ENCODE measurements at regions not wholly inside any gene's neighbourhood (a gene's known extent, or its start where the extent isn't known, plus 50 kb on each side); places are given as distances from the start of the nearest gene placed in this dataset.

DNA sequence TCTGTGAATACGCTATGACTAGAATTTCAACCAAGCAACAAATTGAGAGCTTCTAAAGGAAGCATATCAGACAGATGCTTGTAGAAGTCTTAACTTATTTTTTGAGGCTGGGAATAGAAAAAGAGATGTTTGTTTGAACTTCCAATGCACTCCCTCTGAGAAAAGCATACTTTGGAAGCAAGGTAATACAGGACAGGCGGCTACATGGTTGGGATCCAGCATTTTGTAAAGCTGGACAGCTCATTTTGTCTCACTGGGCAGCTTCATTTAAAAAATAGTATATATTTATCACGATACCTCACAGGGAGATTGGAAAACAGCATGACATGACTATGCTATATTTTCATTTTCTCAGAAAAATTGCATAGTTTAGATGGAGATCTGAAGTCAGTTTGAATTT, 821.3 kb upstream of the API5 start:
- Histone ChIP-seq H3K4me3 (replicated peaks in 1 of 3; ENCODE audit: insufficient read depth in 1 of 3, low read depth in 2 of 3, low read length in 3 of 3) (no peak overlapping the region), H3K27me3 (ENCODE audit: control insufficient read depth in 1 of 2, insufficient read depth in 2 of 2, low read length in 2 of 2) (no peaks in the 10 kb centered on the region), H3K9ac (ENCODE audit: insufficient read depth, low read depth, low read length) (no peak overlapping the region), H4K20me1 (ENCODE audit: insufficient read depth, low read length) (no peaks in the 10 kb centered on the region), H3K4me2 (ENCODE audit: low read depth, low read length) (no peak overlapping the region), H2AFZ (ENCODE audit: low read length) (no peak overlapping the region), H3K4me1 (ENCODE audit: insufficient read depth, low read length) (no peaks in the 10 kb centered on the region), H3K79me2 (ENCODE audit: insufficient read depth, low read length) (no peaks in the 10 kb centered on the region), H3K9me3 (ENCODE audit: low read length) (peaks cover 25% of the 10 kb centered on the region; the same call in 1 of the 2 replicates), H3K36me3 (replicated peaks in 1 of 2; ENCODE audit: control insufficient read depth in 1 of 2, insufficient read depth in 2 of 2, low read length in 2 of 2) (no peaks in the 10 kb centered on the region), H3K27ac (ENCODE audit: extremely low read length, insufficient read depth, low read length) (no peak overlapping the region)
- 5% methylated on average over 3 of the region's 3 CpGs for WGBS (ENCODE audit: low lambda C conversion rate)
- ChIA-PET POLR2A (no interaction called here), CTCF (ENCODE audit: low intra/inter-chr PET ratio, low total read pairs) (no interaction called here)
- intact Hi-C loops (cut with micrococcal nuclease; ENCODE audit: unreplicated experiment) (no loop called here), in situ Hi-C loops (cut with HindIII; ENCODE audit: extremely low pct_ligation_motif_present, low pct_unique_long_range_greater_than_20kb) (no loop called here)
- no peak for DNase-seq (ENCODE audit: low spot score)
- no peak for TF ChIP-seq ZNF205 (CRISPR knock-in tag; IDR thresholded peaks at IDR 0.05)
- no peak for TF ChIP-seq HNRNPLL (IDR thresholded peaks at IDR 0.05; ENCODE audit: low read depth, low read length, poor library complexity, severe bottlenecking)
- TF ChIP-seq TOE1 (CRISPR knock-in tag; IDR thresholded peaks at IDR 0.05), result no peak
- no peak for TF ChIP-seq MAZ (IDR thresholded peaks at IDR 0.05; ENCODE audit: borderline replicate concordance, low read depth, low read length)
- no peak for TF ChIP-seq MAZ (CRISPR knock-in tag; IDR thresholded peaks at IDR 0.05; ENCODE audit: low read depth)
- TF ChIP-seq BHLHE40 (IDR thresholded peaks at IDR 0.05; ENCODE audit: low read length), result no peak
- TF ChIP-seq ZNF282 (IDR thresholded peaks at IDR 0.05; ENCODE audit: partially characterized antibody), result no peak
- TF ChIP-seq SNRNP70 (IDR thresholded peaks at IDR 0.05; ENCODE audit: low read depth, low read length), result no peak
- TF ChIP-seq ZNF367 (CRISPR knock-in tag; IDR thresholded peaks at IDR 0.05; ENCODE audit: borderline replicate concordance), result no peak
- TF ChIP-seq HDAC6 (IDR thresholded peaks at IDR 0.05; ENCODE audit: low read depth, low read length), result no peak
- TF ChIP-seq, protein P1, sequence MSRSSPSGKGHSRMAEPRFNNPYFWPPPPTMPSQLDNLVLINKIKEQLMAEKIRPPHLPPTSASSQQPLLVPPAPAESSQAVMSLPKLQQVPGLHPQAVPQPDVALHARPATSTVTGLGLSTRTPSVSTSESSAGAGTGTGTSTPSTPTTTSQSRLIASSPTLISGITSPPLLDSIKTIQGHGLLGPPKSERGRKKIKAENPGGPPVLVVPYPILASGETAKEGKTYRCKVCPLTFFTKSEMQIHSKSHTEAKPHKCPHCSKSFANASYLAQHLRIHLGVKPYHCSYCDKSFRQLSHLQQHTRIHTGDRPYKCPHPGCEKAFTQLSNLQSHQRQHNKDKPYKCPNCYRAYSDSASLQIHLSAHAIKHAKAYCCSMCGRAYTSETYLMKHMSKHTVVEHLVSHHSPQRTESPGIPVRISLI (CRISPR knock-in tag; IDR thresholded peaks at IDR 0.05; ENCODE audit: borderline replicate concordance), result no peak
- no peak for TF ChIP-seq MBD4 (IDR thresholded peaks at IDR 0.05; ENCODE audit: borderline replicate concordance, low read length)
- no peak for TF ChIP-seq HMG20B (CRISPR knock-in tag; conservative IDR thresholded peaks at IDR 0.05)
- ATAC-seq, result no peak
- no TSS peak for BruUV-seq (replicated peaks)
- FAIRE-seq, result no peak
